Liver (tissue), 8 donors: ENCODE measurements at regions not wholly inside any gene's neighbourhood (a gene's known extent, or its start where the extent isn't known, plus 50 kb on each side); places are given as distances from the start of the nearest gene placed in this dataset.
"Not testable (repeated sequence)": the region's sequence is repeated elsewhere in the genome, so short reads cannot be mapped to it uniquely, and the experiment has no call there.

ENCODE experiments used
- DNase-seq: peaks from one replicate; pipeline ENCODE4 v3.0.0-alpha.2; 2017; ENCODE audit warnings: low spot score
- H3K27ac ChIP-seq, 2 donors: one replicate each; pipeline ENCODE4 v1.7.0; 2013; ENCODE audit warnings: inconsistent platforms in 2 of 2, low read length in 2 of 2, control low read depth in 1 of 2, low read depth in 1 of 2, mild to moderate bottlenecking in 1 of 2
- H3K27me3 ChIP-seq, 4 donors: one replicate each; pipeline versions ENCODE4 v1.6.1 to v1.7.0; 2013; ENCODE audit warnings: low read length in 3 of 4, inconsistent platforms in 1 of 4, mild to moderate bottlenecking in 1 of 4, moderate library complexity in 1 of 4; ENCODE audit not compliant: control insufficient read depth in 4 of 4, insufficient read depth in 4 of 4
- H3K36me3 ChIP-seq, 4 donors: one replicate each; pipeline versions ENCODE4 v1.6.1 to v1.7.0; 2013; ENCODE audit warnings: low read length in 3 of 4, mild to moderate bottlenecking in 3 of 4, low read depth in 1 of 4, moderate library complexity in 1 of 4; ENCODE audit not compliant: control insufficient read depth in 4 of 4, insufficient read depth in 3 of 4
- H3K4me1 ChIP-seq, 4 donors: one replicate each; pipeline versions ENCODE4 v1.6.1 to v1.7.0; 2013; ENCODE audit warnings: low read length in 3 of 4, mild to moderate bottlenecking in 3 of 4, moderate library complexity in 1 of 4; ENCODE audit not compliant: control insufficient read depth in 4 of 4, insufficient read depth in 4 of 4
- H3K4me3 ChIP-seq, 3 donors: one replicate each; pipeline versions ENCODE4 v1.6.1 to v1.7.0; 2013; ENCODE audit warnings: low read length in 3 of 3, control low read depth in 1 of 3, low read depth in 1 of 3, mild to moderate bottlenecking in 1 of 3
- H3K9ac ChIP-seq, 2 donors: one replicate each; pipeline ENCODE4 v1.7.0; 2013; ENCODE audit warnings: low read length in 2 of 2, mild to moderate bottlenecking in 2 of 2, moderate library complexity in 2 of 2, control low read depth in 1 of 2, low read depth in 1 of 2
- H3K9me3 ChIP-seq, 4 donors: one replicate each; pipeline versions ENCODE4 v1.6.1 to v1.7.0; 2013; ENCODE audit warnings: low read length in 3 of 4; ENCODE audit not compliant: control insufficient read depth in 4 of 4
- ATF3 ChIP-seq: IDR thresholded peaks from 2 replicates; pipeline ENCODE4 v1.6.1; 2016; ENCODE audit warnings: antibody characterized with exemption
- CTCF ChIP-seq: fragments of 150-350 bp; IDR thresholded peaks from 2 replicates; pipeline ENCODE4 v1.5.1; 2017; ENCODE audit warnings: improper control_type of control experiment, low read depth, low read length; ENCODE audit not compliant: missing input control
- EGR1 ChIP-seq, 2 donors: IDR thresholded peaks; 2 replicates each; pipeline ENCODE4 v1.6.1; 2016 to 2018; ENCODE audit warnings: antibody characterized with exemption in 2 of 2, low read depth in 2 of 2
- FOXA1 ChIP-seq: IDR thresholded peaks from 2 replicates; pipeline ENCODE4 v1.6.1; 2016; ENCODE audit warnings: antibody characterized with exemption
- FOXA2 ChIP-seq: IDR thresholded peaks from 2 replicates; pipeline ENCODE4 v1.6.1; 2016; ENCODE audit warnings: antibody characterized with exemption
- GABPA ChIP-seq, 2 donors: IDR thresholded peaks in 1 of 2; conservative IDR thresholded peaks in 1 of 2; 2 replicates each; pipeline ENCODE4 v1.6.1; 2016; ENCODE audit warnings: antibody characterized with exemption in 2 of 2, mild to moderate bottlenecking in 1 of 2, moderate library complexity in 1 of 2
- HNF4A ChIP-seq, 2 donors: conservative IDR thresholded peaks; 2 replicates each; pipeline ENCODE4 v1.6.1; 2016; ENCODE audit warnings: antibody characterized with exemption in 2 of 2, mild to moderate bottlenecking in 2 of 2
- HNF4G ChIP-seq: IDR thresholded peaks from 2 replicates; pipeline ENCODE4 v1.6.1; 2016; ENCODE audit warnings: antibody characterized with exemption
- JUND ChIP-seq, 2 donors: IDR thresholded peaks; 2 replicates each; pipeline ENCODE4 v1.6.1; 2016; ENCODE audit warnings: antibody characterized with exemption in 2 of 2
- MAX ChIP-seq: IDR thresholded peaks from 2 replicates; pipeline ENCODE4 v1.6.1; 2016; ENCODE audit warnings: antibody characterized with exemption
- NR2F2 ChIP-seq: IDR thresholded peaks from 2 replicates; pipeline ENCODE4 v1.6.1; 2016; ENCODE audit warnings: antibody characterized with exemption
- RAD21 ChIP-seq, 2 donors: IDR thresholded peaks; 2 replicates each; pipeline ENCODE4 v1.6.1; 2016; ENCODE audit warnings: antibody characterized with exemption in 2 of 2, mild to moderate bottlenecking in 2 of 2
- REST ChIP-seq: IDR thresholded peaks from 2 replicates; pipeline ENCODE4 v1.6.1; 2016; ENCODE audit warnings: antibody characterized with exemption, mild to moderate bottlenecking
- RXRA ChIP-seq, 2 donors: IDR thresholded peaks; 2 replicates each; pipeline ENCODE4 v1.6.1; 2017 to 2018; ENCODE audit warnings: antibody characterized with exemption in 2 of 2, mild to moderate bottlenecking in 1 of 2
- SP1 ChIP-seq: IDR thresholded peaks from 2 replicates; pipeline ENCODE4 v1.6.1; 2018; ENCODE audit warnings: antibody characterized with exemption, mild to moderate bottlenecking
- TAF1 ChIP-seq: conservative IDR thresholded peaks from 2 replicates; pipeline ENCODE4 v1.6.1; 2016; ENCODE audit warnings: antibody characterized with exemption, mild to moderate bottlenecking
- YY1 ChIP-seq: IDR thresholded peaks from 2 replicates; pipeline ENCODE4 v1.6.1; 2016; ENCODE audit warnings: antibody characterized with exemption, mild to moderate bottlenecking
- ZBTB33 ChIP-seq: IDR thresholded peaks from 2 replicates; pipeline ENCODE4 v1.6.1; 2016; ENCODE audit warnings: antibody characterized with exemption
- WGBS: extraction: QIAGEN DNeasy Blood & Tissue Kit; methylation state at CpG from one replicate; pipeline ENCODE4 v1.1.7; 2013; 5-methylcytosine and 5-hydroxymethylcytosine counted together
- donor health status: healthy.
- donor health status: healthy.
- donor health status: healthy.
- donor health status: healthy.
- donor health status: healthy.

- Histone ChIP-seq H3K4me3 (no peak overlapping the region), H3K27me3 (no peaks in the 10 kb centered on the region), H3K27ac (no peak overlapping the region), H3K4me1 (peaks cover 0 to 3% (median 0%) of the 10 kb centered on the region in 4 donors), H3K9me3 (no peaks in the 10 kb centered on the region), H3K9ac (no peak overlapping the region), H3K36me3 (no peaks in the 10 kb centered on the region)
- TF ChIP-seq FOXA2 (no peak), TAF1 (no peak), EGR1 (IDR thresholded peaks at IDR 0.05; ENCODE audit: low read depth in 2 of 2) (no peak), CTCF (peak; percentile 69), GABPA (IDR thresholded peaks at IDR 0.05 in 1 of 2, conservative IDR thresholded peaks at IDR 0.05 in 1 of 2) (no peak), HNF4A (conservative IDR thresholded peaks at IDR 0.05) (peak; percentile 52 to 62), JUND (IDR thresholded peaks at IDR 0.05) (peak in 1 of 2 donors; percentile 17), NR2F2 (no peak), MAX (no peak), ZBTB33 (no peak), RXRA (IDR thresholded peaks at IDR 0.05) (peak; percentile 70 to 76), YY1 (no peak), ATF3 (peak; percentile 25), RAD21 (IDR thresholded peaks at IDR 0.05) (peak; percentile 94 to 99), FOXA1 (no peak), SP1 (no peak), REST (no peak), HNF4G (no peak)
- DNase-seq = peak; percentile 45
Measured at GRCh38 chr12:92408072-92408900, 262.6 kb upstream of the BTG1 start.

GRCh38 chr12:92406404-92407070 lies 260.9 kb upstream of the BTG1 start:
- H3K9ac ChIP-seq, H3K4me1 ChIP-seq, H3K4me3 ChIP-seq, H3K9me3 ChIP-seq, DNase-seq, H3K36me3 ChIP-seq, H3K27me3 ChIP-seq, H3K27ac ChIP-seq: not testable (repeated sequence)
- 95% methylated on average over 40 of the region's 40 CpGs for WGBS

- WGBS = 91% methylated on average over 16 of the region's 16 CpGs
- H3K36me3 ChIP-seq, H3K27ac ChIP-seq, H3K9ac ChIP-seq, DNase-seq, H3K4me3 ChIP-seq, H3K9me3 ChIP-seq, H3K27me3 ChIP-seq, H3K4me1 ChIP-seq: not testable (repeated sequence)
Measured at GRCh38 chr12:92405801-92406251, 260.2 kb upstream of the BTG1 start.
